ENCODE measurements at regions not wholly inside any gene's neighbourhood (a gene's known extent, or its start where the extent isn't known, plus 50 kb on each side); places are given as distances from the start of the nearest gene placed in this dataset.

DNA sequence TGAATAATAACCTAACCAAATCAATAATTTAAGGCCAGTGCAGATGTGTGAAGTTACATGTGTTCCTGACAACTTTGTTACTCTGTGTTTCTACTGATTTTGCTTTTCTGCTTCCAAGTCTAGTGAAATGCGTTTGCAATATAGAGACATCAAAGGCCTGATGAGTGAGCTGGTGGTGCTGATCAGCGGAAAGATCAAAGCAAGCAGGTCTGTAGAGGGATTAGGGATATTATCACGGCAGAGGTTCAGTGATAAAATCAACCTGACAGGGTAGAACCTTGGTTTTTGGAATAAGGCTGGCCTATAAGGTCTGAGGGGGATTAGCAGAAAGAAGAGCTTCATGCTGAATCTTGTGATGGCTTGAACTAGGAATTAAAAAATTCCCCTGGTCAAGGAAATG lies 111.7 kb downstream of the EDEM1 start:
- no peak overlapping the region for H3K4me3 ChIP-seq (ENCODE audit: low read depth, poor library complexity, severe bottlenecking)
- WGBS, 2 donors = 48 to 56% methylated on average over 3 of the region's 3 CpGs
- DNase-seq (ENCODE audit: low spot score in 2 of 2) = no peak
- intact Hi-C loops (cut with DNase I; ENCODE audit: low total_unique reads) = no loop called here
- TF ChIP-seq POLR2A (IDR thresholded peaks at IDR 0.05) (no peak), CTCF (IDR thresholded peaks at IDR 0.05) (no peak)

GRCh38 chr3:5300638-5301037 lies 113.1 kb downstream of the EDEM1 start:
- 95 to 98% methylated on average over 4 of the region's 4 CpGs for WGBS, 2 donors
- TF ChIP-seq POLR2A (IDR thresholded peaks at IDR 0.05) (no peak), CTCF (IDR thresholded peaks at IDR 0.05) (no peak)
- no peak for DNase-seq (ENCODE audit: low spot score in 2 of 2)
- intact Hi-C loops (cut with DNase I; ENCODE audit: low total_unique reads) = no loop called here
- H3K4me3 ChIP-seq (ENCODE audit: low read depth, poor library complexity, severe bottlenecking) = no peak overlapping the region

DNA sequence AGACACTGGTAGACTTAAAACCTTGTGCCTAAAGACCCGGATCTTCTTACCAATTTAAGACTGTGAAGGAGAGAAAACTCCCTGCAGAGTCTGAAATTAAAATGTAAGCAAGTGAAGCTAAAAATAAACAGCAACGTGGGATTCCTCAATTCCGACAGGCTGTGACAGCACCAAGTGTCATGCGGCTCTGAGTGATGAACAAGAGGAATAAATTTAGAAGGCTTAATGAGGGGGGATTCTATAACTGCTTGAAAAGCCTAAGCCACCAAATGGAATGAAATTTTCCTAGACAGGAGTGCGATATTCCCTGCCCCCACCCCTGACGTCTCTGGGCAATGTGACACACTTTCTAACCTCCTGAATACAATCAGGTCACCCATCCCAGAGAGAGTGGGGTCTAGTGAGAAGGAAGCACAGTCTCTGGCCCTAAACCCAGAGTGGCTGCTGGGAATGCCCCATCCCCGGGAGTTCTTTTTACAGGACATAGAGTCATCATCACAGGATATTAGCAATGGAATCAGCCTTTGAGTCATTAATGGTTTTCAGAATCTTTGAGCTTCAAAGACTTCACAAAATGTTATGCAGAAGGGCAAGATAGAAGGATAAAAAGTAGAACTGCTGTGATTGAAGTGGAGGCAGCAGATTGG lies 114.3 kb downstream of the EDEM1 start:
- intact Hi-C loops (cut with DNase I; ENCODE audit: low total_unique reads) = no loop called here
- no peak for TF ChIP-seq POLR2A (IDR thresholded peaks at IDR 0.05)
- no peak for TF ChIP-seq CTCF (IDR thresholded peaks at IDR 0.05)
- no peak overlapping the region for H3K4me3 ChIP-seq (ENCODE audit: low read depth, poor library complexity, severe bottlenecking)
- no peak for DNase-seq (ENCODE audit: low spot score in 2 of 2)
- 39 to 40% methylated on average over 7 of the region's 7 CpGs for WGBS, 2 donors

- intact Hi-C loops (cut with DNase I; ENCODE audit: low total_unique reads) = no loop called here
- no peak overlapping the region for H3K4me3 ChIP-seq (ENCODE audit: low read depth, poor library complexity, severe bottlenecking)
- WGBS, 2 donors = 89% methylated on average over 3 of the region's 3 CpGs
- TF ChIP-seq POLR2A (IDR thresholded peaks at IDR 0.05) = no peak
- no peak for TF ChIP-seq CTCF (IDR thresholded peaks at IDR 0.05)
- no peak for DNase-seq (ENCODE audit: low spot score in 2 of 2)
These were observed 115.2 kb downstream of the EDEM1 start for GRCh38 chr3:5302661-5303060.

DNA sequence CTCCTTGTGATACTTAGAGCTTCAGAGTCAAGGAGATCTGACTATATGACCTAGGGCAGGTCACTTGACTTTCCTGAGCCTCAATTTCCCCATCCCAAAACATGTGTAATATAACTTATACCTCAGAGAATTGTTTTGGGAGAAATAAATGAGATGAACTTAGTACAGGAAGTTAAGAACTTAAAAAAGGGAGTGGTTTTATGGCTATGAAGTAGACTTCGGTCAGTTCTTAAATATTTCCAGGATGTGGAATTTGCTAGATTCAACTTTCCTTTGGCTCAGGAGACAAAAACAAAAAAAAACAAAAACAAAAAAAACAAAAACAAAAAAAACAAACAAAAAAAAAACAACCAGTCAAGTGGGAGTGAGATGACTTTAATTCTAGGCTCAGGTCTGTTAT lies 116.7 kb downstream of the EDEM1 start:
- no peak overlapping the region for H3K4me3 ChIP-seq (ENCODE audit: low read depth, poor library complexity, severe bottlenecking)
- intact Hi-C loops (cut with DNase I; ENCODE audit: low total_unique reads) = no loop called here
- TF ChIP-seq POLR2A (IDR thresholded peaks at IDR 0.05) = no peak
- TF ChIP-seq CTCF (IDR thresholded peaks at IDR 0.05) = no peak
- 45 to 76% methylated on average over 1 of the region's 1 CpG for WGBS, 2 donors
- DNase-seq (ENCODE audit: low spot score in 2 of 2) = no peak
